H4 (cell line): ENCODE measurements at regions not wholly inside any gene's neighbourhood (a gene's known extent, or its start where the extent isn't known, plus 50 kb on each side); places are given as distances from the start of the nearest gene placed in this dataset.
A peak's percentile ranks its signal among the peaks of the same experiment; 100 is the strongest.
"Not testable (repeated sequence)": the region's sequence is repeated elsewhere in the genome, so short reads cannot be mapped to it uniquely, and the experiment has no call there.

Source experiments
- DNase-seq: peaks from one replicate; pipeline ENCODE4 v3.0.0-alpha.2; 2015; ENCODE audit warnings: low spot score

- DNase-seq, result no peak
Measured at GRCh38 chr6:170063851-170064602, 226.9 kb downstream of the DLL1 start.

GRCh38 chr6:170063431-170063830, 227.4 kb downstream of the DLL1 start:
- no peak for DNase-seq

- no peak for DNase-seq
Measured at GRCh38 chr6:170062915-170063241, 228.0 kb downstream of the DLL1 start.

- no peak for DNase-seq
Measured at GRCh38 chr6:170062209-170062914, 228.5 kb downstream of the DLL1 start.

GRCh38 chr6:170058878-170059485, 231.9 kb downstream of the DLL1 start:
- no peak for DNase-seq

- no peak for DNase-seq
Measured at GRCh38 chr6:170057961-170058877, 232.7 kb downstream of the DLL1 start.

- no peak for DNase-seq
Measured at GRCh38 chr6:170057034-170057734, 233.7 kb downstream of the DLL1 start.

GRCh38 chr6:170056278-170056711, 234.6 kb downstream of the DLL1 start:
- no peak for DNase-seq

- not testable (repeated sequence) for DNase-seq
Measured at GRCh38 chr6:170055797-170056196, 235.1 kb downstream of the DLL1 start.

- DNase-seq, result no peak
Measured at GRCh38 chr6:170053966-170054661, 236.8 kb downstream of the DLL1 start.

- no peak for DNase-seq
Measured at GRCh38 chr6:170052991-170053821, 237.7 kb downstream of the DLL1 start.

- DNase-seq, result no peak
Measured at GRCh38 chr6:170051229-170052172, 239.4 kb downstream of the DLL1 start.

GRCh38 chr6:170050591-170051041, 240.3 kb downstream of the DLL1 start:
- no peak for DNase-seq

GRCh38 chr6:170049641-170050561, 241.0 kb downstream of the DLL1 start:
- DNase-seq, result peak; percentile 74

GRCh38 chr6:170048615-170049256, 242.1 kb downstream of the DLL1 start:
- DNase-seq, result peak; percentile 67

GRCh38 chr6:170047823-170048222, 243.1 kb downstream of the DLL1 start:
- DNase-seq, result no peak
